ENCODE measurements at regions not wholly inside any gene's neighbourhood (a gene's known extent, or its start where the extent isn't known, plus 50 kb on each side); places are given as distances from the start of the nearest gene placed in this dataset.

DNA sequence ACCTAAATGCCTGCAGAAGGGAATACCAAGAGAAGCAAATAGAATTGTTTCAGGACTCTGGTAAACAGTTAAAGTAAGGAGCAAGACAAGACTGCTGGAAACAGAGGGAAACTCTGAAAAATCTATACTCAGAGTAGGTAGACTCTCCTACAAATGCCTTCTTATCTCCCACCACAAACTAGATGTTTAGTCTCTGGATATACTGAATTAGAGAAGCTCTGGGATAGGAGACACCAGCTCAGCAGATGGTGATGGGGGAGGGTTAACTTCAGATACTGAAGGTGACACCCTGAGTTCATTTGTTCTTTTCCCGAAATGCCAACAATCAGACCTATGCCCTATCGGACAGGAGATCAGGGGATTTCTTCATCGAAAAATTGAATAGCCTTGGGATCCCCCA is 54.1 kb upstream of the CHD1 start:
- no TSS peak for BruUV-seq (replicated peaks)
- no peak for DNase-seq
- CTCF ChIA-PET, result no interaction called here
- Mint-ChIP-seq H3K9me3 (ENCODE audit: unreplicated experiment) (no peaks in the 10 kb centered on the region), H3K27me3 (ENCODE audit: insufficient read depth, unreplicated experiment) (no peaks in the 10 kb centered on the region), H3K27ac (ENCODE audit: unreplicated experiment) (no peak overlapping the region), H3K36me3 (ENCODE audit: insufficient read depth, unreplicated experiment) (no peaks in the 10 kb centered on the region), H3K4me3 (ENCODE audit: unreplicated experiment) (no peak overlapping the region), H3K4me1 (ENCODE audit: low read depth, unreplicated experiment) (no peaks in the 10 kb centered on the region)
- no peaks in the 10 kb centered on the region for H3K9me3 ChIP-seq
- H3K27me3 ChIP-seq (replicated peaks; ENCODE audit: control insufficient read depth, insufficient read depth, low read length), result no peaks in the 10 kb centered on the region
- intact Hi-C loops (cut with micrococcal nuclease; ENCODE audit: unreplicated experiment), result no loop called here
- no peak overlapping the region for H3K4me3 ChIP-seq (ENCODE audit: low read depth, low read length)
- no peaks in the 10 kb centered on the region for H3K36me3 ChIP-seq (ENCODE audit: control insufficient read depth, insufficient read depth, low read length)
- TF ChIP-seq, protein P1, sequence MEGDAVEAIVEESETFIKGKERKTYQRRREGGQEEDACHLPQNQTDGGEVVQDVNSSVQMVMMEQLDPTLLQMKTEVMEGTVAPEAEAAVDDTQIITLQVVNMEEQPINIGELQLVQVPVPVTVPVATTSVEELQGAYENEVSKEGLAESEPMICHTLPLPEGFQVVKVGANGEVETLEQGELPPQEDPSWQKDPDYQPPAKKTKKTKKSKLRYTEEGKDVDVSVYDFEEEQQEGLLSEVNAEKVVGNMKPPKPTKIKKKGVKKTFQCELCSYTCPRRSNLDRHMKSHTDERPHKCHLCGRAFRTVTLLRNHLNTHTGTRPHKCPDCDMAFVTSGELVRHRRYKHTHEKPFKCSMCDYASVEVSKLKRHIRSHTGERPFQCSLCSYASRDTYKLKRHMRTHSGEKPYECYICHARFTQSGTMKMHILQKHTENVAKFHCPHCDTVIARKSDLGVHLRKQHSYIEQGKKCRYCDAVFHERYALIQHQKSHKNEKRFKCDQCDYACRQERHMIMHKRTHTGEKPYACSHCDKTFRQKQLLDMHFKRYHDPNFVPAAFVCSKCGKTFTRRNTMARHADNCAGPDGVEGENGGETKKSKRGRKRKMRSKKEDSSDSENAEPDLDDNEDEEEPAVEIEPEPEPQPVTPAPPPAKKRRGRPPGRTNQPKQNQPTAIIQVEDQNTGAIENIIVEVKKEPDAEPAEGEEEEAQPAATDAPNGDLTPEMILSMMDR (IDR thresholded peaks at IDR 0.05; ENCODE audit: insufficient read depth in 1 of 2, low read depth in 1 of 2, low read length in 1 of 2, severe bottlenecking in 1 of 2, unreplicated experiment in 1 of 2), result no peak
- no peaks in the 10 kb centered on the region for H3K4me1 ChIP-seq
- POLR2A ChIA-PET, result no interaction called here
